Esophagus muscularis mucosa (tissue), 4 donors: ENCODE measurements at regions not wholly inside any gene's neighbourhood (a gene's known extent, or its start where the extent isn't known, plus 50 kb on each side); places are given as distances from the start of the nearest gene placed in this dataset.
A peak's percentile ranks its signal among the peaks of the same experiment; 100 is the strongest.

Source experiments
- DNase-seq: peaks from one replicate; pipeline ENCODE4 v3.0.0-alpha.2; 2017; ENCODE audit errors: extremely low spot score
- H3K27ac ChIP-seq, 4 donors: fragments of 200-600 bp; sonication (generic); replicated peaks in 1 of 4; 1 replicate in 3 of 4; 2 replicates in 1 of 4; pipeline ENCODE4 v1.5.1; 2016 to 2019; ENCODE audit warnings: mild to moderate bottlenecking in 1 of 4
- H3K27me3 ChIP-seq, 4 donors: fragments of 200-600 bp; sonication (generic); one replicate each; pipeline versions ENCODE4 v1.5.1 to v1.6.0; 2016 to 2019
- H3K36me3 ChIP-seq, 4 donors: fragments of 200-600 bp; sonication (generic); one replicate each; pipeline ENCODE4 v1.5.1; 2016 to 2019
- H3K4me1 ChIP-seq, 4 donors: fragments of 200-600 bp; sonication (generic); one replicate each; pipeline ENCODE4 v1.5.1; 2016 to 2019
- H3K4me3 ChIP-seq, 4 donors: fragments of 200-600 bp; sonication (generic); 1 replicate in 2 of 4; 2 replicates in 2 of 4; pipeline ENCODE4 v1.5.1; 2016 to 2019; ENCODE audit warnings: mild to moderate bottlenecking in 4 of 4, moderate library complexity in 1 of 4
- H3K9me3 ChIP-seq, 4 donors: fragments of 200-600 bp; sonication (generic); 1 replicate in 3 of 4; 2 replicates in 1 of 4; pipeline ENCODE4 v1.5.1; 2016 to 2019
- CTCF ChIP-seq, 3 experiments: fragments of 200-600 bp in 2 of 3; fragments of 450-650 bp in 1 of 3; sonication (generic) in 2 of 3; IDR thresholded peaks; one replicate each; pipeline ENCODE4 v1.5.1; 2017 to 2019; ENCODE audit warnings: antibody characterized with exemption in 3 of 3, mild to moderate bottlenecking in 2 of 3, moderate library complexity in 1 of 3
- EP300 ChIP-seq: sonication (generic); formaldehyde crosslinking; IDR thresholded peaks from one replicate; pipeline ENCODE4 v1.6.1; 2017; ENCODE audit warnings: antibody characterized with exemption
- POLR2A ChIP-seq: fragments of 450-650 bp; IDR thresholded peaks from one replicate; pipeline ENCODE4 v1.6.1; 2017; ENCODE audit warnings: antibody characterized with exemption, moderate library complexity, mild to moderate bottlenecking, low read depth
- POLR2AphosphoS5 ChIP-seq, 2 donors: sonication (generic); formaldehyde crosslinking; IDR thresholded peaks; one replicate each; pipeline ENCODE4 v1.6.1; 2017; ENCODE audit warnings: antibody characterized with exemption in 2 of 2
- WGBS: methylation state at CpG from one replicate; pipeline ENCODE4 v1.1.5; 2018; 5-methylcytosine and 5-hydroxymethylcytosine counted together
- intact Hi-C: fragments of 100-400 bp; cut with DNase I; formaldehyde crosslinking; loops from one replicate; pipeline ENCODE4 v1.15.1; 2023

GRCh38 chr14:81946834-81947798 is 413.5 kb upstream of the SEL1L start:
- Histone ChIP-seq H3K9me3 (no peaks in the 10 kb centered on the region), H3K36me3 (no peaks in the 10 kb centered on the region), H3K4me3 (no peak overlapping the region), H3K27me3 (no peaks in the 10 kb centered on the region), H3K4me1 (no peaks in the 10 kb centered on the region), H3K27ac (no peak overlapping the region)
- 72% methylated on average over 8 of the region's 8 CpGs for WGBS
- intact Hi-C loops = no loop called here
- TF ChIP-seq POLR2AphosphoS5 (IDR thresholded peaks at IDR 0.05) (no peak), POLR2A (no peak), EP300 (no peak), CTCF (IDR thresholded peaks at IDR 0.05) (no peak)
- DNase-seq = no peak

- H3K9me3 ChIP-seq = no peaks in the 10 kb centered on the region
- no peak overlapping the region for H3K4me3 ChIP-seq
- intact Hi-C loops = no loop called here
- WGBS = 50% methylated on average over 1 of the region's 2 CpGs
- peak; percentile 92 for DNase-seq
- no peaks in the 10 kb centered on the region for H3K4me1 ChIP-seq
- no peaks in the 10 kb centered on the region for H3K36me3 ChIP-seq
- H3K27ac ChIP-seq = no peak overlapping the region
- H3K27me3 ChIP-seq = no peaks in the 10 kb centered on the region
- TF ChIP-seq CTCF (IDR thresholded peaks at IDR 0.05) (no peak), EP300 (no peak), POLR2A (no peak), POLR2AphosphoS5 (IDR thresholded peaks at IDR 0.05) (no peak)
Measured at GRCh38 chr14:81952917-81953316, 419.3 kb upstream of the SEL1L start.

DNA sequence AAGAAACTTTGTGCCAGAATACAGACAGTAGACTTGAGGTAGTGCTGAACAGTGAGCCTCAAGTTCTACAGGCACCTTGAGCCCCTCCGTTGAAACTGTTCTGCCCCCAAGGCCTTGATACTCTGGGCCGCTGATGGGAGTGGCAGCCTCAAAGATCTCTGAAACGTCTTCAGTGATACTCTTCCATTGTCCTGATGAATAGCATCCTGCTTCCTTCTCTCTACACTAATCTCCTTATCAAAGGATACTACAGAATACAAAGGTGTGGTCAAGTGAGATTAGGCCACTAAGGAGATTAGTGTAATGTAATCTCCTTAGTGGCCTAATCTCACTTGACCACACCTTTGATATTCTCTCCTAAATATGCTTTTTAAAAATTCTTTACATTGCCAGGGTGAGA is 419.8 kb upstream of the SEL1L start:
- H3K36me3 ChIP-seq = no peaks in the 10 kb centered on the region
- TF ChIP-seq POLR2AphosphoS5 (IDR thresholded peaks at IDR 0.05) = no peak
- TF ChIP-seq CTCF (IDR thresholded peaks at IDR 0.05) = no peak
- TF ChIP-seq POLR2A = no peak
- TF ChIP-seq EP300 = no peak
- H3K4me1 ChIP-seq = no peaks in the 10 kb centered on the region
- 70% methylated on average over 3 of the region's 3 CpGs for WGBS
- intact Hi-C loops = no loop called here
- no peak overlapping the region for H3K4me3 ChIP-seq
- H3K9me3 ChIP-seq = no peaks in the 10 kb centered on the region
- H3K27me3 ChIP-seq = no peaks in the 10 kb centered on the region
- no peak for DNase-seq
- H3K27ac ChIP-seq = no peak overlapping the region

DNA sequence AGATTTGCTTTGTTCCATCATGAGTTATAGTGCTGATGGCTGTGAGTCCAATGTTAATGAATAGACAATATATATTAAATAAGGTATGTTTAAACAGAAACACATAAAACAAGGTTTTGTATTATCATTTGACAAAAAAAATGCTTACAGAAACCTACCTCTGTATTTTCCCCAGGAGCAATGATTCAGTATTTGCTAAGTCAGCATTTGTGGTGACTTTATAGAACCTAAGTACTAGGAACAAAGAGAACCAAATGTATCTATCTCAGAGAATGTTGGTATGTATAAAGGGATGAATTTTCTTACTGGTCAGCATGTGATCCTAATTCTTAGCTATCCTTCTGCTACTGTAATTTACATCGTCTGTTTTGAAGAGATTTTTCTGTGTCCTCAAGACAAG is 421.5 kb upstream of the SEL1L start:
- no peak for DNase-seq
- H3K4me1 ChIP-seq = no peaks in the 10 kb centered on the region
- no peaks in the 10 kb centered on the region for H3K27me3 ChIP-seq
- no peak overlapping the region for H3K27ac ChIP-seq
- no peaks in the 10 kb centered on the region for H3K9me3 ChIP-seq
- WGBS = 81% methylated on average over 1 of the region's 1 CpG
- no peak overlapping the region for H3K4me3 ChIP-seq
- intact Hi-C loops = no loop called here
- no peaks in the 10 kb centered on the region for H3K36me3 ChIP-seq
- TF ChIP-seq CTCF (IDR thresholded peaks at IDR 0.05) (no peak), POLR2A (no peak), POLR2AphosphoS5 (IDR thresholded peaks at IDR 0.05) (no peak), EP300 (no peak)

DNA sequence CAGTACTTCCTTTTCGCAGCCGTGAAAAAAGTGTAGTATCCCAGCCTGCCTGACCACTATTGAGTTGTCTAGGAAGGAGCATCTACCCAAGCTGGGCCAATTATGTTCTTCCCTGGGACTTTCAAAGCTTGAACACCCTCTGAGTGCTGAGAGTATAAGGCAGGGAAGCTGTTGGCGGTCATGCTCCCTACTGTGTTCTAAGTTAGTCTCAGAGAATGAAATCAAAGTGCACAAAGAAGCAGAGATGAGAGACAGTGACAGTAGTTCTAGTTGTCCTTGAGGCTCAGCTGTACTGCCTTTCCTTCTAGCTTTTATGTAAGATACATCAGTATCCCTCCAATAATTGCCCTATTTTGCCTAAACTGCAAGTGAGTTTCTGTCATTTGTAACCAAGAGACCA is 427.1 kb upstream of the SEL1L start:
- Histone ChIP-seq H3K27ac (no peak overlapping the region), H3K4me3 (no peak overlapping the region), H3K9me3 (no peaks in the 10 kb centered on the region), H3K36me3 (no peaks in the 10 kb centered on the region), H3K4me1 (no peaks in the 10 kb centered on the region), H3K27me3 (no peaks in the 10 kb centered on the region)
- intact Hi-C loops = no loop called here
- DNase-seq = no peak
- 84% methylated on average over 3 of the region's 3 CpGs for WGBS
- TF ChIP-seq EP300 = no peak
- no peak for TF ChIP-seq POLR2AphosphoS5 (IDR thresholded peaks at IDR 0.05)
- TF ChIP-seq POLR2A = no peak
- TF ChIP-seq CTCF (IDR thresholded peaks at IDR 0.05) = no peak
